HG03045 (cell line): ENCODE measurements at regions not wholly inside any gene's neighbourhood (a gene's known extent, or its start where the extent isn't known, plus 50 kb on each side); places are given as distances from the start of the nearest gene placed in this dataset.

Experiments used
- ATAC-seq: cut with Tn5 transposase; IDR thresholded peaks from one replicate; pipeline ENCODE4 v1.9.1; 2021; ENCODE audit warnings: mild to moderate bottlenecking, moderate library complexity; ENCODE audit not compliant: unreplicated experiment

DNA sequence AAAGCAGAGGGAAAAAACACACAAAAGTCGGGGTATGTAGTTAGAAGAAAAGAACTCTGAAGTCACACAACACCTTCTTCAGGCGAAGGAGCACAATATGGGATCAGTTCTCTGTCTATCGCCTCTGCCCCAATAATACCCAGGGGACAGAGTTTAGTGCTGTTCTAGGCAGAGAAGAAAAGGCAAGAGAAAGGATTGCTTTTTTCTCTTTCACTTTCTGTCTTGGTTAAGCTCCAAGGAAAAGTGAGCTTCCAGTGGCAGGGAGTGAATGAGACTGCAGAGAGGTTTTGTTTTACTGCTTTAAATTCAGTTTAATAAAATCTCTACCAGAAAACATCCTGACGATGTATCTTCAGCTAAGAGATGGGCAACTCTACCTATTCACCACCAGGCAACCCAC lies 86.6 kb upstream of the STXBP5 start:
- ATAC-seq = no peak

DNA sequence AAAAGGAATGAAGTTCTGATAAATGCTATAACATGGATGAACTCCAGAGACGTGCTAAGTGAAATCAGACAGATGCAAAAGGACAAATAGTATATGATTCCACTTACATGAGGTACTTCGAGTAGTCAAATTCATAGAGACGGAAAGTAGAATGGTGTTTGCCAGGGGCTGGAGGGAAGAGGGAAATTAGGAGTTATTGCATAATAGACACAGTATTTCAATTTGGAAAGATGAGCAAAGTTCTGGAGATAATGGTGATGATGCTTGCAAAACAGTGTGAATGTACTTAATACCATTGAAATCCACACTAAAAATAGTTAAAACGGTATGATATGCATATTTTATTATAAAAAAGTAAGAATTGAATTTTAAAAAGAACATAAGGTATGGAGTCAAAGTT lies 84.9 kb upstream of the STXBP5 start:
- ATAC-seq = no peak

DNA sequence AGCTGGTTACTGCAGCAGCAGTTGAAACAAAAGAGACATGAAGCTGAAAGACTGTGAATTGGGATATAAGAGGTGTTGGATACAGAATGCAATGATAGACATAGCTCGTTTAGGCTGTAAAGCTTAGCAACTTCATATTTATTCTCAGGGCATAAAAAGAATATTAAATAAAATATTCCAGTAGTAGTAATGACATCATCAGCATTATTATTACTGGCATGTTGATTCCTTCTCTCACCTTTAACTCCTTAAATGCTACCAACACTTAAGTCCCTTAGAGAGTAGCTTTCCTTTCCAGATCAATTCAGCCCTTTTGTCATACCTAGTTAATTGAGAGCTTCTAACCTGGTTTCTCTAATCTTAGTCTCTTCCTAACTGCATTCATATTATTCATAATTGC lies 81.4 kb upstream of the STXBP5 start:
- ATAC-seq = no peak

DNA sequence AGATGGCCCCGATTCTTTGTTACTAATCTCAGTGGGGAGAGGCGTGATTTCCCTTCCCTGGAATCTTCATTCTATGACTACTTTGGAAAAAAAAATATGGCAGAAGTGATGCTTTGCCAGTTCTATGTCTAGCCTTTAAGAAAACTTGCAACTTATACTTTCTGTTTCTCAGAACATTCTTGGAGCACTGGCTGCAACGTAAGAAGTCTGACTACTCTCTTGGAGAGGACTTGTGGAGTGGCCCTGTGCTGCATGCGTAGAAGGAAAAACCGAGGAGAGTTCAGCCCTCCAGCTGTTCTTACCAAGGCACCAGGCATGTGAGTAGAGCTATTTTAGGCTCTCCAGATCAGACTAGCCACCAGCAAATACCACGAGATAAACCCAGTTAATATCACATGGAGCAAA lies 77.6 kb upstream of the STXBP5 start:
- no peak for ATAC-seq

DNA sequence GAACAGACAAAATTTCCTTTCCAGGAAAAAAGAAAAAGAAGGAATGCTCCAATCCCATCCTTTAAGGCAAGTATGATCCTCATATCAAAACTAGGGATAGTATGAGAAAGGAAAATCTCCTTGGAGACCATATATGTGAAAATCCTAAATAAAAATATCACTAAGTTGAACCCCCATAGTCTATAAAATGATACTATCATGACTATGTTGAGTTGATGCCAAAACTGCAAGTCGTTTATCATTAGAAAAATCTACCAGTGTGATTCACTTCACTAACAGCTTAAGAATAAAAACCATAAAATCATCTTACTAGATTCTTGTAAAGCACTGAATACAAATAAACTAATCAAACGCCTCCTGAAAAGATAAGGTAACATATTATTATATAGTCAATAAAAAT lies 76.6 kb upstream of the STXBP5 start:
- no peak for ATAC-seq

GRCh38 chr6:147128056-147128455 lies 76.2 kb upstream of the STXBP5 start:
- no peak for ATAC-seq

- ATAC-seq = no peak
Observed at GRCh38 chr6:147131532-147132128, 72.6 kb upstream of the STXBP5 start.

GRCh38 chr6:147132889-147133288 lies 71.3 kb upstream of the STXBP5 start:
- no peak for ATAC-seq

GRCh38 chr6:147133669-147134068 lies 70.5 kb upstream of the STXBP5 start:
- ATAC-seq = no peak

DNA sequence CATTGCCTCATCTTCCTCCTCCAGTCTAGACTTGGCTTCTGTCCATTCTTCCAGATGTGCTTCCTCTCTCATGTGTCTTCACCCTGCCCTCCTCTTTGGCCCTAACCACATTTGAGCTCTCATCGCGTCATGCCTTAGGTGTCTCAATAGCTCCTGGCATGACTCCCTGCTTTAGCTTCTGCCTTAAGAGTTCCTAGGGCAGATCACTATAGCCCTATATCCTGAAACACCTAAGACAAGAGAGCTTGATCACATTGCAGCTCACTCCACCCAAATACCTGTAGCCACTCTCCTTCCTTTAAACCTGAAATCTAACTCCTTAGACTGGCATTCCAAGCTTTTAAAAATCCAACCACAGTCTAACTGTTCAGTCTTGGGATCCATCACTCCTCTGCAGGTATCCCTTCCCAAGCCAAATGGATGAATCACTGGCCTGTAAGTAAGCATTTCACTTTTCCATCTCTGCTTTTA lies 69.0 kb upstream of the STXBP5 start:
- no peak for ATAC-seq

DNA sequence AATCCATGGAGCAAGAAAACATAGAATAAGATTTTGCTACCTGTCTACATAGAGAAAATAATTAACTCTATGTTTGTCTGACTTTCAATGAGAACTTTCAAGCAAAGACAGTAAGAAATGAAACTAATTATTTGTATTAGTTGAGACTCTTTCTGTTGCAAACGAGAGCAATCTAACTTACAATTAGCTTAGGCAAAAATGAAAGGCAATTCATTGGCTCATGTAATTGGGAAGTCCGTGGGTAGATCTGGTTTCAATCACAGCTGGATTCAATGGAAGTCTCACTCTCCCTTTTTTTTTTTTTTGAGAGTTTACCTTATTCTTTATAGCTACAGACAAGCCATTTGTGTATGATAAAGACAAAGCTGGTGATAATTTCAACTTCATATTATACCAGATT lies 68.2 kb upstream of the STXBP5 start:
- no peak for ATAC-seq

DNA sequence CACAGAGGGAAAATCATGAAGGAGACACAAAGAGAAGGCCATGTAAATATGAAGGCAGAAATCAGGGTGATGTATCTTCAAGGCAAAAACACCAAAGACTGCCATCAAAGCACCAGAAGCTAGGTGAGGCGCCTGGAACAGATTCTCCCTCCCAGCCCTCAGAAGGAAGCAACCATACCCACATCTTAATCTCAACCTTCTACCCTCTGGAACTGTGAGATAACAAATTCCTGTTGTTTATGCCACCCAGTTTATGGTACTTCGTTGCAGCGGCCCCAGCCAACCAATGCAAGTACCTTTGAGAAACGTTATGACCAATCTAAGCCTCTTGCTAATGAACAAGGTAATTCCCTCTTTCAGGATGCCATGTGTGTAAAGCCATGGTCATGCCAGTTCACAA lies 66.2 kb upstream of the STXBP5 start:
- no peak for ATAC-seq

DNA sequence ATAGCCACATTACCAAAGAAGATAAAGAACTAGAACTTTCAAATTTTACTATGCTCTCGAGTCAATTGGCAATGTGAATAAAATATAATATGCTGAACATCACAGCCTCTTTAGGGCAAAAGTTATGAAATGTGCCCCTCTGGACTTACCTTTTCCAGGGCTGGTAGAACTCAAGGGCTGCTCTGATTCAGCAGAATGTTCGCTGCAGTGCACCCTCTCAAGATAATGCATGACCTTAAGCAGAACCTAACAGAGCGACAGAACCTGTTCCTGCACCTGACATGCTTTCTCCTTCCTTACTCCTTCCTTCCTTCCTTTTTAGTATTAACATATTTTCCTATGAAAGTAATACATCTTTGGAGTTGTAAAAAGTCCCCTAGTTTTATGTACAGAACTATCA lies 65.4 kb upstream of the STXBP5 start:
- no peak for ATAC-seq

DNA sequence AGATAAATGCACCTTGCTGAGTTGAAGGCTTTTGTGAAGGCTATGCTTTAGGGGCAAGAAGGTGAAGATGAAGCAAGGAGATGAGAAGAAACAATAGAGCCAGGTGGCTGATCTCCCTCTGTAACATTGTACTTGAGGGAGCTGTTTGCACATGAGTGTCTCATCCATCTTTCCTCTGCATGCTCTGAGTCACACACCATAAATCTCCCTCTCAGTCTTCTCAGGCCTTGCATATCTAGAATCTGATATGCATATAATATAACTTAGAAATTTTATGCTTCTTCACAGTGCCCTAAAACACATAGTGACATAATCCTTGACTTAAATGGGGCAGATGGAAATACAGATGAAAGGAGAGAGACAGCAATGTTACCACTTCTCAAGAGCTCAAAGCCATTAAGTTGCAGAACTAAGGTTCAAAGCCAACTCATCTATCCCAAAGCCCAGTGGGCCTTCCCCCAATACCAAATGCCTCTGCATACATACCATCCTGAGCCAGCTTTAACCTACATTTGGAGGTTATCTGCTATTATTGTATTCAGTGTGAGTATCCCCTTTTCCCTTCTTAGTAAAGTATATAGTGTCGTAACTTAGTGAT lies 62.4 kb upstream of the STXBP5 start:
- no peak for ATAC-seq

DNA sequence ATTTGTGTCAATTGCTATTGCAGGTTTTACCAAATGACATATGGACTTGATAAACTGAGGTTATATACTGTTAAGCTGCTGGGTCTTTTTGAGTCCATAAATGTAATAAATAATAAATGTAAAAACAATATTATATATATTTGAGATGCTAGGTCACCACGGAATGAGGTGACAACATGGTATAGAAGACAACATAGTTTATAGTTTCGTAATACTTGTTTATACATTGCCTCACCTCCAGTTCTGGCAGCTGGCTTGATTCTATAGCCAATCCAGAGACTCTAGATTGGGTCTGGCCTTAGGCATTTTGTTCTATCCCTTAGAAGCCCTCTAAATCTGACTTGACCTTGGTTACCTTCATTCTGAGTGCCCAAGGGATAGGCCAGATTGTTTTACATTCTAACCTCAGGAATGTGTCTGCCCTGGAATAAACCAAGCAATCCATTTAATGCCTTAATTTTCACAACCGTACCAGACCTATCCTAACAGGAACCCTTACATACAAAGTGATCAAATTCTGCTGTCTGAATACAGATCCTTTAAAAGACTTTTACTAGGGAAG lies 61.5 kb upstream of the STXBP5 start:
- ATAC-seq = no peak

DNA sequence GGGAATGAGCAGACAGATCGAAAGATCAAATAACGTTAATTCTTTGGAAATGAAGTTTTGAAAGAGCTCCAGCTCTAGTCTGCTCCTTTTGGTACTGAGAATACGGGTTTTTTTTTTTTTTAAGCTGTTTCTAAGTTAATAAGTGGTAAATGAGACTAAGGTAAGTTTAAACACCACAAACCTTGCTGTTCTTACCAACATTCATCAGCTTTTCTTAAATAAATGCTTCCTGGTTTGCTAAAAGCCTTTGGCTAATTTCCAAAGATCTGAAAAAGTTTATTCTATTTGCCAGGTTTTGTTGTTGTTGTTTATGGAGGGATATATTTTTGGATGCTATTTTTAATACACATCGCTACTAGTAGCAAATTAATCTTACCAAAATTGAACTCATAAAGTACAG lies 55.1 kb upstream of the STXBP5 start:
- ATAC-seq = no peak

DNA sequence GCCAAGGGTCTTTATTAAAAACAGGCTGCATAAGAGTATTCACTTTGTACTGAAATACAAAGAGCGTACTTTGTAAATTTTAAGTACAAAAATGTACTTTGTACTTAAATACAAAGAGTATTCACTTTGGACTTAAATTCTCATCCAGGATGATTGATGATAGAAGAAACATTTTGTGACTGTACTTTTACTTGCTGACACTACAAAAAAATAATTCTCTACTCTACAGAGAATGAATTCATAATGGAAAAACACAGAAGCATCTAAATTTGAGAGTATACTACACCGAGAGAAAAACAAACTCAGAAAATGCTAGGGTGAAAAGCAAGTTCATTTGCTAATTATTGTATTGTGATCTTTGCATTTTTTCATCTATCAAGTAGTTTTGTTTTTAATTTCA lies 54.4 kb upstream of the STXBP5 start:
- ATAC-seq = no peak

DNA sequence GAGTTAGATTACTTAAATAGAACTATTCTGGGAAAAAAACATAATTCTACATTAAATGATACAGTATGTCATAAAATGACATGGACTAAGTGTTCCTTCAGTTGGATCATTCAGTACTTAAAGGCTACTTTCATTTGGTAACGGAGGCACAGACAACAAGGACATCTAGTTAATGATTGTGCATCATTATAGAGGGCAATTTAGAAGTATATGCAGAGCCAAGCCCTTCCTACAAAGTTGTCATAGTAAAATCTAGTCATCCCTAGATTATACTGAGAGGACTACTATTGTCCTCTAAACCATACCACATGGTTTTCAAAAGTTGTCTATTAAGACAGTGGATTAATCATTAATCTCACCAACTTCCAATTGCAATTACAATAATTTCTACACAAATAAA lies 53.9 kb upstream of the STXBP5 start:
- no peak for ATAC-seq
